ENCODE measurements at regions not wholly inside any gene's neighbourhood (a gene's known extent, or its start where the extent isn't known, plus 50 kb on each side); places are given as distances from the start of the nearest gene placed in this dataset.

DNA sequence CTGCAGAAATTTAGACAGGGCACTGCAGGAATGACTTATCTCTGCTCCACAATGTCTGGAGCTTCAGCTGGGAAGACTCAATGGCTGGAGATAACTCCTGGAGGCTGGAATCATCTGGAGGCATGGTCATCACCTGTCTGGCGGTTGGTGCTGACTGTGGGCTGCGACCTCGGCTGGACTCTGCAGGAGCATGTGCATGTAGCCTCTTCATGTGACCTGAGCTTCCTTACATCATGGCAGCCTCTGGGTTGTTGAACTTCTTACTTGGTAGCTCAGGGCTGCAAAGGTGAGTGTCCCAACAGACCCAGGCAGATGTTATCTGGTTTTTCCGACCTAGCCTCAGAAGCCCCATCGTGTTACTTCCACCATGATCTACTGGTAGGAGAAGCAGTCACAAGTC is 188.2 kb upstream of the RPL38 start:
- H3K27me3 ChIP-seq = peaks cover 0 to 35% of the 10 kb centered on the region in 2 donors
- DNase-seq = no peak
- no peak overlapping the region for H3K4me3 ChIP-seq
- peaks cover 0 to 4% (median 0%) of the 10 kb centered on the region in 3 donors for H3K9me3 ChIP-seq
- no peaks in the 10 kb centered on the region for H3K4me1 ChIP-seq
- TF ChIP-seq, protein P1, sequence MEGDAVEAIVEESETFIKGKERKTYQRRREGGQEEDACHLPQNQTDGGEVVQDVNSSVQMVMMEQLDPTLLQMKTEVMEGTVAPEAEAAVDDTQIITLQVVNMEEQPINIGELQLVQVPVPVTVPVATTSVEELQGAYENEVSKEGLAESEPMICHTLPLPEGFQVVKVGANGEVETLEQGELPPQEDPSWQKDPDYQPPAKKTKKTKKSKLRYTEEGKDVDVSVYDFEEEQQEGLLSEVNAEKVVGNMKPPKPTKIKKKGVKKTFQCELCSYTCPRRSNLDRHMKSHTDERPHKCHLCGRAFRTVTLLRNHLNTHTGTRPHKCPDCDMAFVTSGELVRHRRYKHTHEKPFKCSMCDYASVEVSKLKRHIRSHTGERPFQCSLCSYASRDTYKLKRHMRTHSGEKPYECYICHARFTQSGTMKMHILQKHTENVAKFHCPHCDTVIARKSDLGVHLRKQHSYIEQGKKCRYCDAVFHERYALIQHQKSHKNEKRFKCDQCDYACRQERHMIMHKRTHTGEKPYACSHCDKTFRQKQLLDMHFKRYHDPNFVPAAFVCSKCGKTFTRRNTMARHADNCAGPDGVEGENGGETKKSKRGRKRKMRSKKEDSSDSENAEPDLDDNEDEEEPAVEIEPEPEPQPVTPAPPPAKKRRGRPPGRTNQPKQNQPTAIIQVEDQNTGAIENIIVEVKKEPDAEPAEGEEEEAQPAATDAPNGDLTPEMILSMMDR (IDR thresholded peaks at IDR 0.05) = no peak
- no peak overlapping the region for H3K27ac ChIP-seq
- no peaks in the 10 kb centered on the region for H3K36me3 ChIP-seq
- intact Hi-C loops (cut with DNase I; ENCODE audit: low total_unique reads) = no loop called here

- no peaks in the 10 kb centered on the region for H3K36me3 ChIP-seq
- H3K27ac ChIP-seq = no peak overlapping the region
- intact Hi-C loops (cut with DNase I; ENCODE audit: low total_unique reads) = no loop called here
- no peak for DNase-seq
- no peak overlapping the region for H3K4me3 ChIP-seq
- H3K27me3 ChIP-seq = peaks cover 0 to 32% of the 10 kb centered on the region in 2 donors
- H3K4me1 ChIP-seq = no peaks in the 10 kb centered on the region
- TF ChIP-seq, protein P1 (IDR thresholded peaks at IDR 0.05) = no peak
- peaks cover 0 to 4% (median 0%) of the 10 kb centered on the region in 3 donors for H3K9me3 ChIP-seq
Observed at GRCh38 chr17:74015990-74016389, 187.5 kb upstream of the RPL38 start.

GRCh38 chr17:74016461-74016860 is 187.0 kb upstream of the RPL38 start:
- peaks cover 0 to 30% of the 10 kb centered on the region in 2 donors for H3K27me3 ChIP-seq
- peaks cover 0 to 4% (median 0%) of the 10 kb centered on the region in 3 donors for H3K9me3 ChIP-seq
- DNase-seq = no peak
- no peaks in the 10 kb centered on the region for H3K36me3 ChIP-seq
- H3K27ac ChIP-seq = no peak overlapping the region
- TF ChIP-seq, protein P1 (IDR thresholded peaks at IDR 0.05) = no peak
- no peaks in the 10 kb centered on the region for H3K4me1 ChIP-seq
- no peak overlapping the region for H3K4me3 ChIP-seq
- intact Hi-C loops (cut with DNase I; ENCODE audit: low total_unique reads) = no loop called here

DNA sequence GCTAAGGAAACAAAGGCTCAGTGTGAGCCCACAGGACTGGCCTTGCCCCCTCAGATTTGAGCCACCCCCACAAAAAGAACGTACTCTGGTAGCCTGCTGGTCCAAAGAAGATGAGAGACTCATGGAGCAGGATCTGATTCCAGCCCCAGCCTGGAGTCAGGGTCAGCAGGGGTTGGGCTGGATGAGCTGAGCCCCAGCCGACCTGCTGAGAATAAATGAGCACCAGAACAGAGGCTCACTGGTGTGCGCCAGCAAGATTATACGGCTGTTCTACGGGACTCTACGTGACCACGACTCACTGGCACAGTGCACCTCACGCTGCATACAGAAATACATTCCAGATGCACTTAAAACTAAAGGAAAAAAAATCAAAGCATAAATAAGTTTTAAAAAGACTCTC is 186.0 kb upstream of the RPL38 start:
- Histone ChIP-seq H3K36me3 (no peaks in the 10 kb centered on the region), H3K4me3 (no peak overlapping the region), H3K27ac (no peak overlapping the region), H3K9me3 (peaks cover 0 to 4% (median 0%) of the 10 kb centered on the region in 3 donors), H3K4me1 (no peaks in the 10 kb centered on the region), H3K27me3 (peaks cover 0 to 22% of the 10 kb centered on the region in 2 donors)
- no peak for DNase-seq
- TF ChIP-seq, protein P1 (IDR thresholded peaks at IDR 0.05) = no peak
- intact Hi-C loops (cut with DNase I; ENCODE audit: low total_unique reads) = no loop called here

- Histone ChIP-seq H3K4me1 (no peaks in the 10 kb centered on the region), H3K36me3 (no peaks in the 10 kb centered on the region), H3K9me3 (peaks cover 0 to 4% (median 0%) of the 10 kb centered on the region in 3 donors), H3K27me3 (peaks cover 0 to 22% of the 10 kb centered on the region in 2 donors), H3K27ac (no peak overlapping the region), H3K4me3 (no peak overlapping the region)
- intact Hi-C loops (cut with DNase I; ENCODE audit: low total_unique reads) = no loop called here
- TF ChIP-seq, protein P1 (IDR thresholded peaks at IDR 0.05) = no peak
- DNase-seq = no peak
Observed at GRCh38 chr17:74018115-74018514, 185.4 kb upstream of the RPL38 start.

DNA sequence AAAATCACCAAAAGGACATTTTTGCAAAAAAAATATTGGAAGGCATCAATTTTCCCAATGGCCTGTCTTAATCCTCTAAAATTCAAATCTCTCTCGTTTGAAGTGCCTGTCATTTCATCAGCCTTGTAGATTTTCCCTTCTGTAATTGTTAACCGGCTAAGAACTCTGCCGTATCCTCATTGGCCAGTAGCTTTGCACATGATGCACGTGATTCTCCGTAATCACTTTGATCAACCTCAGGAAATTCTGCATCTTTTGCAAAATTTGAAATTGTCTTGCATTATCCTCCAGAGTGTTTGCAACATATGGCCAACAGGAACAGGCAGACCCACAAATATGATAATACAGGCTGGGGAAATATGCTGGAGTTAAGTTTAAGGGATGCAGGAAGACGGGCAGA is 184.2 kb upstream of the RPL38 start:
- TF ChIP-seq, protein P1 (IDR thresholded peaks at IDR 0.05) = no peak
- intact Hi-C loops (cut with DNase I; ENCODE audit: low total_unique reads) = no loop called here

More for the DNA sequence above, 184.2 kb upstream of the RPL38 start:
- no peaks in the 10 kb centered on the region for H3K4me1 ChIP-seq
- no peak for DNase-seq
- H3K4me3 ChIP-seq = no peak overlapping the region
- peaks cover 0 to 4% (median 0%) of the 10 kb centered on the region in 3 donors for H3K9me3 ChIP-seq
- peaks cover 0 to 18% of the 10 kb centered on the region in 2 donors for H3K27me3 ChIP-seq
- no peaks in the 10 kb centered on the region for H3K36me3 ChIP-seq
- H3K27ac ChIP-seq = no peak overlapping the region

Measured in tibial artery (tissue), 4 donors.